GM18526 (cell line): ENCODE measurements at regions not wholly inside any gene's neighbourhood (a gene's known extent, or its start where the extent isn't known, plus 50 kb on each side); places are given as distances from the start of the nearest gene placed in this dataset.

Experiments
- POLR2A ChIP-seq: IDR thresholded peaks from 3 replicates; pipeline ENCODE4 v1.6.1; 2011; ENCODE audit not compliant: insufficient read length; ENCODE audit errors: extremely low read depth

DNA sequence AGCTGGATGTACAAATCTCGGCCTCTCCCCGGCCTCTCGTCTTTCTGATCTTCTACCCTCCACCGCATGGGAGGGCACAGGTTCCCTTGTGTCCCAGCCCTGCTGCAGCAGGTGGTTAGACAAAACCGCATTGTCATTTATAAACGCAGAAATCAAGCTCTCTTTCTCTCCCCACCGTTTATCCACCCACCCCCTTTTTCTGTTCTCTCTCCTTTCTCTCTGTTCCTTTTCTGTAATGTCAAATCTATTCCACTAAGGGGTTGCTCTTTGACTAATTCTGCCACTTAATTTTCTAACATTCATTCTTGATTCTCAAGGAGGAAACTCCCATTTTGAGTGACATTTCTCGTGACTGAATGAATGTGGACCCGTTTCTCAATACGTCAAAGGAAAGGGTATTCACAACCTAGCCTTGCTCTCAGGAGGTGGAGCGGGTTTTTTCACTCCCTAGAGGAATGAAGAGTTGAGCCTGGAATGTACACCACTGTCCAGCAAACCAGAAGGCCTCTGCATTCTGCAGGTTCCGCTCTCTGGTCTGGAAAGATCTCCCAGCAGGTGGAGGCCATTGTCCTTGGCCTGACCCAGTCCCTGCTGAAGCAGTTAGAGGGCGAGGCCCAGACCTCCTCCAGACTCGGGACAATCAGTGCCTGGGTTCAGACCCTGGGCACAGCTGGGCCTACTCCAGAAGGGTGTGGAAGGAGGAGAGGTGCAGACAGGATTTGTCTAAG is 70.9 kb upstream of the ENPP6 start:
- peak; percentile 29 for TF ChIP-seq POLR2A

- peak; percentile 9 for TF ChIP-seq POLR2A
Measured at GRCh38 chr4:184287697-184288255, 70.1 kb upstream of the ENPP6 start.

DNA sequence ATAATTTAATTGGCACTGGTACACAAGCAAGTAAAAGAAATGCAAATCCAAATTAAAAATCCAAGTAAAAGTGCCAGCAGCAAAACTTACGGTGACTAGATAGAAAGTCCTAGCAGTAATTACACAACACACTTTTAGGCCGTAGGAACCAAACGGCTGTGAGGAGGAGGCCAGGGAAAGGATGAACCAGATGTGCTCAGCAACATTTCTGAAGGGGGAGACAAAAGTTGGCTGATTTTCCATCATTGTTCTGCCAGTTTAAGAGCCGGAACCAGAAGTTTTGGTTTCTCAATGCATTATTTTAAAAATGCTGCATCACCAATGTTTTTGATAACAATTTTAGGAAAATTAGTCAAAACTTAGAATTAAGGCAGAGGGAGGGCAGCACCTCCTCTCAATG is 68.7 kb upstream of the ENPP6 start:
- no peak for TF ChIP-seq POLR2A

DNA sequence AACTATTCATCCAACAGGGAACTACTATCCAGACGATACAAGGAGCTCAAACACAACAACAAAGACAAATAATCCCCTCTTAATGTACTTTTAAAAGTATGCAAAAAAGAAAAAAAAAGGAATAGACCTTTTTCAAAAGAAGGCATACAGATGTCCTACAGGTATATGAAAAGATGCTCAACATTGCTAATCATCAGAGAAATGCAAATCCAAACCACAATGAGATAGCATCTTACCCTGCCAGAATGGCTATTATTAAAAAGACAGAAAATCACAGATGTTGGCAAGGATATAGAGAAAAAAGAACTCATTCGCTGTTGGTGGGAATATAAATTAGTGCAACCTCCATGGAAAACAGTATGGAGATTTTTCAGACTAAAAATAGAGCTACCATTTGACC is 67.1 kb upstream of the ENPP6 start:
- TF ChIP-seq POLR2A: peak; percentile 9

- peak; percentile 9 for TF ChIP-seq POLR2A
Measured at GRCh38 chr4:184284336-184284690, 66.6 kb upstream of the ENPP6 start.

GRCh38 chr4:184283659-184284335 is 66.1 kb upstream of the ENPP6 start:
- no peak for TF ChIP-seq POLR2A

DNA sequence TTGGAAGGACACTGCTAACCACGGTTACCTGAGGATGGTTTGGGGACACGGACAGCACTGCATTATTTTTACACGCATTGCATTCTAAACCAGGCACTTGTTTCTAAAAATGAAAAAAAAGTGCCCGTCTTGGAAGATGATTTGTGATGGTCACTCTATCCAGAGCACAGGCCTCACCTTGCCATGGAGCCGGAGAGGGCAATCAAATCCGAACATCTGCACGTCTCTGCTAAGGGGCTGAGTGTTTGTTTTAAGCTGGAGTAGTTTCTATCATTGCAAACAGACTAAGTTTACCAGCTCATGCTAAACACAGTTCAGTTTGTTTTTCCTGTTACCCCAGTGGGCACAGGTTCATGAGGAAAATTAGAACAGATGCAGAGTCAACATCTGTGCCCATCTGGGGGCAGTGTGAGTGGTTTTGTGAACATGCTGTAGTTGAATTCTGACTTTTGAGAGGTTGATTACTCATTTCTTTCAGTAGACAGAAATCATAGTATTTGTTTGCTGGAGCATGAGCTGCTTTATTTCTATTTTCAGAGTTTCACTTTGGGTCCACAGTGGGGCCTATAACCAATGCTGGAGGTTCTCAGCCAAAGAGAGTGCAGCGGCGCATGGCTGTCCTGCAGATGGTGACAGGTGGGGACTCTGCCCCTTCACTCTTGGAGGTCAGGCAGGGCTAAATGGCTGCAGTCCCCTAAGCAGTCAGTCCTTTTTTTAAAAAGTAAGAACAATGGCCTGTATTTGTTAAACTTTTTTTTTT is 65.4 kb upstream of the ENPP6 start:
- TF ChIP-seq POLR2A: peak; percentile 49

DNA sequence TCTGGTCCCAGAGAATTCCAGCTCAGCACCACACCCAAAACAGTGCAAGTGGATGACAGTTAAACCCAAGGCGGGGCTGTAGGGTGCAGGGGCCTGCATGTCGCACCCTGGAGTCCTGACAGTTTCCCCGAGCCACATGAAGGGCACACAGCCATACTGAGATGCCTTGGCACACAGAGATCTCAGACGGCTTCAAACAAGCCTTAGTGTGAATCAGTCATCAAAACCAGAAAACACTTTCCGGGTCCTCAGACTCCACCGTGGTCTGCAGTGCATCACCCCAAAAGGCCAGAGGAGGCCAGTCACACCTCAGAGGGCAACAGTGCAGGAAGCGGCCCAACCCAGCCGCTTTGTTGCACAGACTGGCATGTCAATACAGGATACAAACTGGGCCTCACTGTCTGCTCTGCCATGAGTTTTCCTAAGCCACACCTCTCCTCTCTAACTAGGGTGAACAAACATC is 64.6 kb upstream of the ENPP6 start:
- TF ChIP-seq POLR2A: peak; percentile 51

- peak; percentile 27 for TF ChIP-seq POLR2A
Measured at GRCh38 chr4:184281231-184282139, 63.8 kb upstream of the ENPP6 start.

GRCh38 chr4:184280591-184281071 is 63.0 kb upstream of the ENPP6 start:
- peak; percentile 62 for TF ChIP-seq POLR2A

GRCh38 chr4:184280137-184280536 is 62.5 kb upstream of the ENPP6 start:
- peak; percentile 19 for TF ChIP-seq POLR2A

DNA sequence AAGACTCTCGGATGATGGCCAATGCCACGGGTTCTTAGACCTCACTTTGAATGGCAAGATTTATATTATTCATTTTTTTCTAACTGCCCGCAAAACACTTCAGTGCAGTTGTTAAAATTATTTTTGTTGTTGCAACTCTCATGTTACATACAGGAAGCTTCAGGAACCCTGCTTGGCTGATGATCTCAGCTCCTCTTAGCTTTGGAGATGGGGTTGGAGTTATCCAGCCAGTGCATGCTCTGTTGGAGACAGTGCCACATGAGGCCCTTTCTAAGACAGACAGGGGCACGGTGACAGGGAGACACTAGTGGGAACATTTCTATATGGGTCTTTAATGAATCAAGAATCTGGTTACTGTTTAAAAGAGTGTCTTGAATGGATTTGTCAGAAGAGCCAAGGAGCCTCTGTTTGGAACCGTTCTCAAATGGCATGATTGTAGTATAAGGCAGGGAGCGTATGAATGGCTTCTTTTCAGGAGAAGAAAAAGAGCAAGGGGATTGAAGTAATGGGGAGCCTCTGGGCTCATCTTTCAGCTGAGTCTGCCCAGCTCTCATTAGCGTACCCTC is 61.9 kb upstream of the ENPP6 start:
- TF ChIP-seq POLR2A: no peak

GRCh38 chr4:184275766-184276165 is 58.1 kb upstream of the ENPP6 start:
- no peak for TF ChIP-seq POLR2A

DNA sequence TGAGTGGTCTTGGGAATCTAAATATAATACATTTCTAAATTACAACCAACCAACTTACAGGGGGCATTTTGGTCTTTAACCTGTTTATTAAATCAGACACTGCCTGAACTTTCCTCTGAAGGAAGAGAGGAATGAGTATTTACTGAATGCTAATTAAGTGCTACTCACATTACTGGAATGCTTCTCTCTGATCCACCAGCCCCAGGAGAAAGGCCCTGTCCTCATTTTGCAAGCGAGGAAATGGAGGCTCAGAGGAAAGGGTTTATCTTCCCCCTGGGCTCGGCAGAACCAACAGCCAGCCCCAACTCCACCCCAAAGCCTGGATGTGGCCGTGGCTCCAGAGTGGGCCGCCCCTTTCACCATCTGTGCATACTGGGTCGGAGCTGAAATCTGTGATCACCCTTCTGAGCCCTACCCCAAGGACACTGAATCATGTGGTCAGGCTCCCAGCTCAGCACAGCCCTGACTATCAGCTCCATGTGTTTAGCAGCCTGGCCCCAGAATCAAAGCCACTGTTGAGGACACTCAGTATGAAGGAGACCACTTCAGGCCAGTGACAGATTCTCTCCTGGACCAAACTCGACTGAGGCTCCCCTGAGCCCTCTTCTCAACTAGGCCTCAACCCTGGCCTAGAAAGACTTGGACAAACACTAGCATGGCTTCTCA is 56.7 kb upstream of the ENPP6 start:
- TF ChIP-seq POLR2A: no peak
